Ishikawa (cell line): ENCODE measurements at regions not wholly inside any gene's neighbourhood (a gene's known extent, or its start where the extent isn't known, plus 50 kb on each side); places are given as distances from the start of the nearest gene placed in this dataset.

ENCODE experiments used
- CEBPB ChIP-seq: IDR thresholded peaks from 2 replicates; pipeline ENCODE4 v1.6.1; 2012
- CREB1 ChIP-seq: IDR thresholded peaks from 2 replicates; pipeline ENCODE4 v1.6.1; 2012; ENCODE audit warnings: low read depth
- EP300 ChIP-seq: IDR thresholded peaks from 2 replicates; pipeline ENCODE4 v1.6.1; 2012; ENCODE audit warnings: borderline replicate concordance
- FOXM1 ChIP-seq: IDR thresholded peaks from 2 replicates; pipeline ENCODE4 v1.6.1; 2012; ENCODE audit warnings: low read depth, borderline replicate concordance
- NFIC ChIP-seq: IDR thresholded peaks from 2 replicates; pipeline ENCODE4 v1.6.1; 2012
- RAD21 ChIP-seq: IDR thresholded peaks from 2 replicates; pipeline ENCODE4 v1.6.1; 2012; ENCODE audit warnings: low read depth
- TAF1 ChIP-seq: IDR thresholded peaks from 2 replicates; pipeline ENCODE4 v1.6.1; 2012; ENCODE audit warnings: low read depth, mild to moderate bottlenecking
- TCF12 ChIP-seq: IDR thresholded peaks from 2 replicates; pipeline ENCODE4 v1.6.1; 2012; ENCODE audit warnings: low read depth
- TEAD4 ChIP-seq: IDR thresholded peaks from 2 replicates; pipeline ENCODE4 v1.6.1; 2012
- YY1 ChIP-seq: IDR thresholded peaks from 2 replicates; pipeline ENCODE4 v1.6.1; 2012; ENCODE audit warnings: low read depth
- ZBTB7A ChIP-seq: IDR thresholded peaks from 2 replicates; pipeline ENCODE4 v1.6.1; 2012; ENCODE audit warnings: low read depth
- TF ChIP-seq, protein P1 (sequence below): IDR thresholded peaks from 2 replicates; pipeline ENCODE4 v1.6.1; 2012; ENCODE audit warnings: low read depth, mild to moderate bottlenecking
- TF ChIP-seq, protein P2 (sequence below): IDR thresholded peaks from 2 replicates; pipeline ENCODE4 v1.6.1; 2012

DNA sequence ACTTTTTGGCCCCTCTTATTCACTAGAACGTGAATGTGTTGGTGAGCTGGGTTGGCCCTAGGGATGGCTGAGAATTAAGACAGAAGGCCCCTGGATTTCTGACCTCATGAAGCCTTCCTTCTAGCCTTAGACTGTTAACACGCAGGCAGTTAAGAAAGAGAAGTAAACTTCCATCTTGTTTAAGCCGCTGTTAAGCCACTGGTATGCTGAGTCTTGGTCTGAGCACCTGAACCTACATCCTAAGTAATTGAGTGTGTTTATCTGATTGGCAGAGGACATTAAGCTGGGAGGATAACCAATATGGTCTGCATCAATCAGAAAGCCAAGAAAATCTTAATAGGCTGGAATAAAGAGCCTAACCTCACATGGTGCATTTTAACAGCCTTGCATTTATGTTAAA, 535.0 kb upstream of the ARID1B start:
- TF ChIP-seq TAF1 (no peak), YY1 (no peak), EP300 (no peak), CEBPB (no peak), TCF12 (no peak), CREB1 (no peak), TEAD4 (no peak), RAD21 (no peak), NFIC (no peak), FOXM1 (no peak), ZBTB7A (no peak)
- TF ChIP-seq, protein P1, sequence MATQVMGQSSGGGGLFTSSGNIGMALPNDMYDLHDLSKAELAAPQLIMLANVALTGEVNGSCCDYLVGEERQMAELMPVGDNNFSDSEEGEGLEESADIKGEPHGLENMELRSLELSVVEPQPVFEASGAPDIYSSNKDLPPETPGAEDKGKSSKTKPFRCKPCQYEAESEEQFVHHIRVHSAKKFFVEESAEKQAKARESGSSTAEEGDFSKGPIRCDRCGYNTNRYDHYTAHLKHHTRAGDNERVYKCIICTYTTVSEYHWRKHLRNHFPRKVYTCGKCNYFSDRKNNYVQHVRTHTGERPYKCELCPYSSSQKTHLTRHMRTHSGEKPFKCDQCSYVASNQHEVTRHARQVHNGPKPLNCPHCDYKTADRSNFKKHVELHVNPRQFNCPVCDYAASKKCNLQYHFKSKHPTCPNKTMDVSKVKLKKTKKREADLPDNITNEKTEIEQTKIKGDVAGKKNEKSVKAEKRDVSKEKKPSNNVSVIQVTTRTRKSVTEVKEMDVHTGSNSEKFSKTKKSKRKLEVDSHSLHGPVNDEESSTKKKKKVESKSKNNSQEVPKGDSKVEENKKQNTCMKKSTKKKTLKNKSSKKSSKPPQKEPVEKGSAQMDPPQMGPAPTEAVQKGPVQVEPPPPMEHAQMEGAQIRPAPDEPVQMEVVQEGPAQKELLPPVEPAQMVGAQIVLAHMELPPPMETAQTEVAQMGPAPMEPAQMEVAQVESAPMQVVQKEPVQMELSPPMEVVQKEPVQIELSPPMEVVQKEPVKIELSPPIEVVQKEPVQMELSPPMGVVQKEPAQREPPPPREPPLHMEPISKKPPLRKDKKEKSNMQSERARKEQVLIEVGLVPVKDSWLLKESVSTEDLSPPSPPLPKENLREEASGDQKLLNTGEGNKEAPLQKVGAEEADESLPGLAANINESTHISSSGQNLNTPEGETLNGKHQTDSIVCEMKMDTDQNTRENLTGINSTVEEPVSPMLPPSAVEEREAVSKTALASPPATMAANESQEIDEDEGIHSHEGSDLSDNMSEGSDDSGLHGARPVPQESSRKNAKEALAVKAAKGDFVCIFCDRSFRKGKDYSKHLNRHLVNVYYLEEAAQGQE: no peak
- TF ChIP-seq, protein P2, sequence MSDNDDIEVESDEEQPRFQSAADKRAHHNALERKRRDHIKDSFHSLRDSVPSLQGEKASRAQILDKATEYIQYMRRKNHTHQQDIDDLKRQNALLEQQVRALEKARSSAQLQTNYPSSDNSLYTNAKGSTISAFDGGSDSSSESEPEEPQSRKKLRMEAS: no peak
